H54 (cell line): ENCODE measurements at regions not wholly inside any gene's neighbourhood (a gene's known extent, or its start where the extent isn't known, plus 50 kb on each side); places are given as distances from the start of the nearest gene placed in this dataset.

Source experiments
- DNase-seq: peaks from one replicate; pipeline ENCODE4 v3.0.0; 2011; ENCODE audit warnings: low spot score, mixed read lengths; ENCODE audit not compliant: insufficient read length
- FAIRE-seq: peaks from 3 replicates; lab custom pipeline; 2011; peaks lifted over from hg19 to GRCh38; lab: Jason Lieb, UNC
- POLR2A ChIP-seq: IDR thresholded peaks from 2 replicates; pipeline ENCODE4 v1.6.1; 2011; ENCODE audit warnings: low read depth, mild to moderate bottlenecking, low read length

DNA sequence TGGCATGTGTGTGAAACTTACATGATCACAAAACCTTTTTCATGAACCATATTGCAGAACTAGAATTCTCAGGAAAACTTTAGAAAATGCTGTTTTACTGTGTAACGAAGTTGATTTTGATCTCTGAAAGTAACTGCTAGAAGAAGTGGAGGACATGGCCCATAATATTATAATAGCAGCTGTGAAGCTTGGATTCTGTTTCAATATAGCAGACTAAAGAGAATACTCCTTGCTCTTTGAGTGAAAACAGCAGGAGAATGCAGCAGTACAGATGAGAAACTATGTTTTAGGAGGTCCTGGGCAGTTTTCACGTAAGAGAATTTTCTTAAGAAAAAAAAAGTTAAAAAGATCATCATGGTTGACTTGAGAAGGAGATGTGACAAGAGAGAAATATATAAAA lies 76.7 kb upstream of the POU2AF2 start:
- FAIRE-seq (no peak), DNase-seq (no peak)
- no peak for TF ChIP-seq POLR2A

DNA sequence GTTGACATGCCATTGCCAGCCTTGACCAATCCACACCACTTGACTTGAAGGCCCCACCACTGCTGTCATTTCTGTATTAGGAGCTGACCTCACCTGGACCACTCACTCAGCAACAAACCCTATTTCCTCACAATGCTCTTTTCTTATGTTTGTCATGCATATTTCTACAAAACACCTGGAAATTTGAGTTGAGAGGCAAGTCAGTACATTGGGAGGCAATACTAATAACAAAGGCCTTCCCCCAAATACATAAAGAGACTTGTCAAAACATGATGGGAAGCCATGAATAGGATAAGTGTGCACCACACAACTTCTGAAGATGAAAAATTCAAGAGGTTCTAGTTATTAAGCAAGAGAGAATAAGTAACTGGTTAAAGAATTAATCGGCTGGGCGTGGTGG lies 77.9 kb upstream of the POU2AF2 start:
- no peak for TF ChIP-seq POLR2A
- FAIRE-seq (no peak), DNase-seq (no peak)

DNA sequence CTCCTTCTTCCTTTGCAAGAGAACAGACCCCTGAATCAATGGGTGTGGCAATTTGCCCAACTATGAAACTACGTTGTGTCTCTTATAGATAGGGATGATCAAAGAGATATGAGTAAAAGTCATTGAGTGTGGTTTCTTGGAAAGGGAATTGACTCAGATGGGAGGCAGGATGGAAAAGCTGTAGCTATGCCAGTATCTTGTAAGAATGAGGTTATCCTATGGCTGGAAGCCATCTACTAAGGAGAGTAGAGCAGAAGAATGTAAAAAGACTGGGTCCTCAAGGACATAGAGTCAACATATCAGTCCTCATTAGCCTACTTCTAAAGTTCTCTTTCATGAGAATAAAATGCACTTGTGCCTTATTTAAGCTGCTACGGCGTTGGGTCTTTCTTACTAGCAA lies 78.9 kb upstream of the POU2AF2 start:
- TF ChIP-seq POLR2A = no peak
- FAIRE-seq (no peak), DNase-seq (no peak)

DNA sequence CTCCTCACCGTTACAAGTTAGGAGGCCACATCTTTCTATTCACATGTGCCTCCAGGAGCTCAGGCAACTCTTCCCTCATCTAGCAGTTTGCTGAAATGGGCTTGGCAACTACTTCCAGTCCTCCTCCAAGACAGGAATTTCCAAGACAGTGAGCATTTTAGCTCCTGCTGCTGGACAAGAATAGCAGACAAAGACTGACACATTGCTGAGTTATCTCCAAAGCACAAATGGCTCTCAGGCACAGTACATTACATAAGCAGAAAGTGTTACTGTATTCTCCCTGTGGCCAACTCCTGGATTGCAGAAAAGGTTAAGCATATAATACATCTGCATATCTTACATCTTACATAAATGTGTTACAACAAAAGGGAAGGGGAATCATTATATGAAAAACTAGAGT lies 83.2 kb upstream of the POU2AF2 start:
- no peak for TF ChIP-seq POLR2A
- DNase-seq (no peak), FAIRE-seq (no peak)

DNA sequence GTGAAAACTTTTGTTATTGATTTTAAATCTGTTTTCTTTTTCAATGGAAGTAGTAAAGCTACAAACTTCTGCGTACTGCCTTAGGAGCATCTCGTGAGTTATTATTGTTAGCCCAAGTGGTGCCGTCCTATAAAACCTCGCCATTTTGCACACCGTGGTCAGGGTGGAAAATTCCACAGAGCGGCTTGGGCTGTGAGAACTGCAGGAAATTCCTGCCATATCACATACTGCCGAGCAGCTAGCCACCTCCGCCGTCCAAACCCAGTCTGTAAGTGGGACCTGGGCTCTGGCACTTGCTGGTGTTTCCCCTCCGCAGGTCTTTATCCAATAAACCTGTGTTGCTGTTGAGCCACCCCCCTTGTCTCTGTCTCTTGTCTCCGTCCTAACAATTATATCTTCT lies 88.0 kb upstream of the POU2AF2 start:
- DNase-seq (no peak), FAIRE-seq (no peak)
- TF ChIP-seq POLR2A = no peak

DNA sequence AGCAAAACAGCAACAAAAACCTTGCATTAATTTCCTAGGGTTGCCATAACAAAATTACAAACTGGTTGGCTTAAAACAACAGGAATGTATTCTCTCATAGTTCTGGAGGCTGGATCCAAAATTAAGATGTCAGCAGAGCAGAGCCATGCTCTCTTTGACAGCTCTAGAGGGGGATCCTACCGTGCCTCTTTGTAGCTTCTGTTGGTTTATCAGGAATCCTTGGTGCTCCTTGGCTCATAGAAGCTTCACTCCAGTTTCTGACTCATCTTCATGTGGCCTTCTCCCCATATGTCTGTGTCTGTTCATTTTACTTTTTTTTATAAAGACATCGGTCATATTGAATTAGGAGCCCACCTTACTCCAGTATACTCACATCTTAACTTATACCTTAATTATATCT lies 90.5 kb upstream of the POU2AF2 start:
- TF ChIP-seq POLR2A = no peak
- DNase-seq (no peak), FAIRE-seq (no peak)

DNA sequence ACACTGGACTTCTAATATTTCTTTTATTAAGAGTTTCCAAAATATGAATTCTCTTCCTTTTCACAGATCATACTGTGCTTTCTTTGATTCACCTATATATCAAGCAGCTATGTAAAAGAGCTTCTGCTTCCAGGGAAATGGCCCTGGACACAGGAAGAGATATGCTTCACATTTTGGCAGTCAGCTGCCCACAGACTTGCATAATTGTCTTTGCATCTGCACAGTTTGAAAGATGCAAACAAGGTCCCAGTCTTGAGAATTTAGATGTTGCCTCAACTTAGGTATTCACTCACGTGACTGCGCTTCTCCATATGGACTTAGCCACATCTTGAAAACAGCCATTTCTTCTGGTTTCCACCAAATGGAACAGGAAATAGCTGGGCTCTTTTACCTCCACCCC lies 92.3 kb upstream of the POU2AF2 start:
- DNase-seq (no peak), FAIRE-seq (no peak)
- TF ChIP-seq POLR2A = no peak

DNA sequence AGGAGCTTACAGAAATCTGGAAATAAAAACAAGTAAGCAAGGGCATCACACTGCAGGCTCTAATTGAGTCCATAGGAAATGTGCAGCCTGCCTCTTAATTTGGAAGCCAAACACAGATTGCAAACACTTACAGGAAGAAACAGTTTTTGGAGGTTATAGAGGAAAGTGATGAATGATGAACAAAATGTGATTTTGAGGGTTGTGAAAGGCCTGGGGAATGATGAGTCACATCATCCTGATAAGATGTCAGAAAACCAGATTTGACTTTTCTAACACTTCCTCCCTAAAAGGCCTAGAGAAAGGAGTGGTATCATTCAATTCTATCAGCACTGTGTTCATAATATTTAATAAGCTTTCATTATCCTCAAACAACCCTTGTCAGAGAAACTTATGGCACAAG lies 96.6 kb upstream of the POU2AF2 start:
- DNase-seq (no peak), FAIRE-seq (no peak)
- TF ChIP-seq POLR2A = no peak

DNA sequence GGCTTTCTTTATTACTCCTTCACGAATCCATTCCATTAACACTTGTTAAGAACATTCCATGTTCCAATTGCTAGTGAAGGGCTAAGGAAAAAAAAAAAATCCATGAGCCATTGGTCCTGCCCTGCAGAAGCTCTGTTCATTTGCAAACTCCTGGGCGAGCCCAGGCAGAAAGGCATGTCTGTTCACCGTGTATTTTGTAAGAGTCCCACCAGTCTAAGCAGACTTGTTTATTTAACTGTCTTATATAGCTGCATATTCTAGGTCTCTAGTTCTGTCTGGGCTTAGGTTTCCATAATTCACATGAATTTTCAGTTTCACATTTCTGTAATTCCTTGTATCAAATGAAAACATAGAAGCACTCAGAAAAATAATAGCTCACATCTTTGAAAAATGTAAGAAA lies 97.4 kb upstream of the POU2AF2 start:
- DNase-seq (no peak), FAIRE-seq (no peak)
- no peak for TF ChIP-seq POLR2A

DNA sequence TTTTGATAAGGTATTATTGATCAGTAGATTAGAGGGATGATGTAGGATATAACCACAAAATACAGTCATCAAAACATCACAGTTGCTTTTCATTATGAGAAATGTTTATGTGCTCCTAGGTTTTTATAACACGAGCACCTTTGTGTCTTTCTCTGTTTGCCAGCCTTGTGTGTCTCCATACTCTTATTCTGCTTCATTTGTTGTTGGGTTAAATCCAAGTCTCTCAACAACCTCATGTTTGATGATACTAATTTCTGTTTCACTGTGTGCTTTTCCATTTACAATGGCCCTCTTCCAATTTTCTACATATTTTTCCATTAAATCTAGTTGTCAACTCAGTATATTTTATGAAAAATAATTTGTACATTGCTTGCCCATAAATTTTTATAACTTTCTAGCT lies 107.7 kb upstream of the POU2AF2 start:
- FAIRE-seq (no peak), DNase-seq (no peak)
- no peak for TF ChIP-seq POLR2A

DNA sequence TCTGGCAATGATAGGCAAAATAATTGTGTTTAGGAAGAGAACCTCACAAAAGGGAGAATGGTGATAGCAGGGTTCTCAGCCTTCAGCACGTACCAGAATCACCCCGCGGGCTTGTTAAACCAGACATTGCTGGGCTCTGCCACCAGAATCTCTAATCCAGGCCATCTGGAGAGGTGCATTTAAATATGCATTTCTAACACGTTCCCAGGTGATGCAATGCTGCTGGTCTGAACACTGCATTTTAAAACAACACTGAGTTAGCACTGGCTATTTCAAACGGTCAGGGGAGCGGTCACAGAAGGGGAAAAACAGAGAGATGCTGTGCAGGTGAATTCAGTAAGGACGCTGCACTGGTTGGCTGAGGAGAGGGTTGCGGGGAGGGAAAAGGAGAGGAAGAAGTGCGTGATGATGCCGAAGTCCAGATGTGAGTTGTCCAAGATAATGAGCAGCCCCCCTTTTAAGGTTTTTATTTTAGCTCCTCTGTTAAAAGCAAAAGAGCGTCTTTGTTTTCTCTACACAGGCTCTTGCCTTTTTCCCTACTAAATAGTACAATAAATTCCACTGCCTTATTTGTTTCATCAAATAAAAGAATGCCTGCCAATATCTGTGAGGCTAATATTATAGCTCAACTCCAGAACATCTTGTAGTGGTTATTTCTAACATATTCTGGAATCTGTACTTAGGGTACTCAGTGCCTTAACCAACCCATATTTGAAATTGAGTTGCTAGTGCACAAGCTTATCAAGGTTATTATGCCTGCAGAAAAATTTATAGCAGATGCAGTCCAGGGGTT lies 109.6 kb upstream of the POU2AF2 start:
- FAIRE-seq = no peak
- TF ChIP-seq POLR2A = no peak
- no peak for DNase-seq

DNA sequence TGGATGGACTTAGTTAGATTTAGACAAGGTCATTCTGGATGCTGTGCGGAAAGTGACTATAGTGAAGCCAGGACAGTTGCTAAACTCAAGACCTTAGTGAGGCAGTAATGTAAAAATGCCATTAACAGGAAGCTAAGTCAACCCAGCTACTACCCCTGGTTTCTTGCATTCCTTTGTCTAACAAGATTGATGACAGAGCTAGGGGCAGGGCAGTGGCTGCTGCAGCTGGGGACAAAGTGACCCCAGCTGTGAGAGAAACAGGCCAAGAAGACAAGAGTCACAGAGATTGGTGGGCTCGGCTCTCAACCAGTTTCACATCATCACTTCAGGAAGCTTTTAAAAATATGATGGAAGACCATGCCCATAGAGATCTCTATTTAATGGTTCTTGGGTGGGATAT lies 110.4 kb upstream of the POU2AF2 start:
- no peak for TF ChIP-seq POLR2A
- FAIRE-seq (no peak), DNase-seq (no peak)

DNA sequence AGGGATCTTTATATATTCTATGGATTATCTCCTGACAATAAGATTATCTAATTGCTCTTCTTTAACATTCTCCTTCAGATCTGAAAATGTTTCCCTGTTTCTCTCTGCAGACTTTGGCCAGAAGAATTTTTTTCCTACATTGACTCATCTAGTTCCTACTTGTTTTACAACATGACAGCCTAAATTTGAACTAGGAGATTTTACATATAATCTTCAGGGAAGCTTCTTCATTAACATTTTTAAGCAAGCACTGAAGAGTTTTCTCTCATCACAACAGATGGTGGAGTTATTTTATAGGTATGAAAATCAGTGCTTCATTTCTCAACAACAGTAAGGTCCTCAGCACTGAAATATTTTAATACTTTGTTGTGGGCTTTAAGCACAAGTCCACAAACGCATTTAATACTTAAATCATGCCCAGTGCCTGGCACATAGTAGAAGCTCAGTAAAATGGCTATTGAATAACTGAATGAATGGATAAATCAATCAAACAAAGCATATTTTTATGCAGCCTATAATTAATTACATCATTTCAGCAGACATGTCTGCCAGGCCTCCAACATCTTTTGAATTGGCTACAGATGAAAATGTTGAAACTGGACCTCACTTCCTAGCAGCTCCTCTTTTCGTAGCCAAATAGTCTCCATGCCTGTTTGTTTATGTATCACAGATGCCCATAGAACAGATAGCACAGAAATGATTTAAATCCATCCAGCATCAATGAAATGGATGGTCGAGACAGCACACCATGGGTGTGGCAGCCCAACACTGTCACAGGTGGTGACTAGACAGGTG lies 117.3 kb upstream of the POU2AF2 start:
- FAIRE-seq = no peak
- no peak for TF ChIP-seq POLR2A

DNA sequence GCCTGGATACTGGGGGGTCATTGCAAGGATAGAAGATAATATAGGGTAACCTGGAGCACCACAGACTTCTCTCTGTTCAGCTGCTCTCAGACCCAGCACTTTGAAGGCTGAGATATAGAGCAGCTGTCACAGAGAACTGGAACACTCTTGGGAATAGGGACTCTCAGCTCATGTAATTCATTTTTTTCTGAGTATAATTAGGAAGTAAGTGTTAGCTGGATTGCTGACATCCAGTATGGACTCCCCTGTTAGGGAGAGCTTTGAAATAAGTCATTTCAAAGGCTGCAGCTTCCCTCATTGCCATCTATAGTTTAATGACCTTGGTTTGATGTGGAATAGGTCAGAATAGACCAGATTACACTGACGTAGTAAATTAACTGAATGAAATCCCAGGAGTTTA lies 120.8 kb upstream of the POU2AF2 start:
- no peak for FAIRE-seq
- TF ChIP-seq POLR2A = no peak
- DNase-seq = no peak

More for the DNA sequence above, 117.3 kb upstream of the POU2AF2 start:
- DNase-seq = no peak
